NCI-H526 (cell line): ENCODE measurements at regions not wholly inside any gene's neighbourhood (a gene's known extent, or its start where the extent isn't known, plus 50 kb on each side); places are given as distances from the start of the nearest gene placed in this dataset.

ENCODE experiments used
- DNase-seq, 2 experiments: peaks; one replicate each; lab custom pipeline; 2025; lab: John Stamatoyannopoulos, UW

DNA sequence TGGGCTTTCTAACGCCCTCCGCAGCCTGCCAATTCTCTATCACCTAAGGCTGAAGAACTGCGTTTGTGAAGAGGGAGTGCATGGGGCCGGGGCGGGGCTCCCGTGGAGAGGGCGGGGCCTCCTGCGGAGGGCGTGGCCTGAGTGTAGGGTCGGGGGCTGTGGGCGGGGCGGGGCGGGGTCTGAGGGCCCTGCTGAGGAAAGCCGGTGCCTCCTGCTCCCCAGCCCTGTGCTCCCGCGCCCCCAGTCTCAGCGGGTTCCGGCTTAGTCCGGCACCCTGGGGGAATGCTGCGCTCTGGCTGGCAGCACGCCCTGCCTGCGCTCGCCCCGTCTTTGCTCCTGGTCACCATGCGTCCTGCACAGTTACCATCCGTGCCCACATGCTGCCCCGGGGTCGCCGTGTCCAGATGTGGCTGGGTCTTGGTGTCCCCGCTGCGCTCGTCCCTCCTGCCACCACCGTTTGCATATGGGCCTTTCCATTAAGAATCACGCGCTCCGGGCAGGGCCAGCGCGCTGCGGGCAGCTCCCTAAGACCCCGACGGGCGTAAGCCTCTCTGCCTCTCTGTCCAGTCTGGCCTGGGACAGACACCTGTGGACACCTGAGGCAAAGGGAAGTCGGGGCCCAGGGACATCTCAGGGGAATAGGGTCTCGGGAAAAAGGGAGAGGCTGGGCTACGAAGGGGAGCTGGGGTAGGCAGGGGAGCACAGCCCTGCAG, 144.0 kb upstream of the RET start:
- peak in 1 of 2 experiments; percentile 32 for DNase-seq

- DNase-seq, result no peak
These were observed 143.2 kb upstream of the RET start for GRCh38 chr10:42933448-42934340.

- DNase-seq, result no peak
These were observed 142.5 kb upstream of the RET start for GRCh38 chr10:42934351-42934811.

DNA sequence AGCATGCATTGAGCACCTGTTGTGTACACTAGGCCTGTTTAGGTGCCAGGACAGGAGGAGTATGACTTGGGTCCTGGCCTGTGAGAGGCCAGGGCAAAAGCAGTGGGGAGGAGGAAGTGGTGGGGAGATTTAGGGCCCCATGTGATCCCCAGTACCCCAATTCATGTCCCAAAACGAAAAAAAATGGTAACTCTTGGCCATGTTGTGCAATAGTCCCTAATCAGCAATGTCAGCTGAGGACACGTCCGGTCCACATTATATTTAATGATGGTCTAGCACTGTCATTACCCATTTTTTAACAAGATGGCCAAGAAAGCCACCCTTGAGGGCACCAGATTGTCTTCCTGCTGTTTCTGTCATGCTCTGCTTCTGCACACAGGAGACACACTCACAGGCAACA, 142.0 kb upstream of the RET start:
- no peak for DNase-seq

- DNase-seq, result no peak
These were observed 141.4 kb upstream of the RET start for GRCh38 chr10:42935466-42935865.

DNA sequence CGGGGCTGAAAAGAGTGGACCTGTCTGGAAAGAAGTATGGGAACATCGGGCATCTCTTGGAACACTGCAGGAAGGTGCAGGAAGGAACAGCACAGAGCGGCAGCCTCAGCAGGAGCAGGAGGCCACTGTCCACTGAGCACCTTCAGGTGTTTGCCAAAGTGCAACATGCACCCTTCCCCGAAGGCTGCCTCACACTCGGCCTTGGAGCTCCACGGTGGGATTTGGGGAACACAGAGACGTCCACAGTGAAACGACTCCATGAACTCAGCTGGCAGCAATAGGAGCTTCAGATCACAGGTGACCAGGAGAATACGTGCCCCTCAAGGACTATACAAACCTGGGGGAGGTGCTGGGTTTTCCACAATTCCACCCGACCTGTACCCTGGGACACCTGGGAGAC, 140.3 kb upstream of the RET start:
- DNase-seq, result no peak

GRCh38 chr10:42937048-42937447, 139.8 kb upstream of the RET start:
- DNase-seq, result no peak

DNA sequence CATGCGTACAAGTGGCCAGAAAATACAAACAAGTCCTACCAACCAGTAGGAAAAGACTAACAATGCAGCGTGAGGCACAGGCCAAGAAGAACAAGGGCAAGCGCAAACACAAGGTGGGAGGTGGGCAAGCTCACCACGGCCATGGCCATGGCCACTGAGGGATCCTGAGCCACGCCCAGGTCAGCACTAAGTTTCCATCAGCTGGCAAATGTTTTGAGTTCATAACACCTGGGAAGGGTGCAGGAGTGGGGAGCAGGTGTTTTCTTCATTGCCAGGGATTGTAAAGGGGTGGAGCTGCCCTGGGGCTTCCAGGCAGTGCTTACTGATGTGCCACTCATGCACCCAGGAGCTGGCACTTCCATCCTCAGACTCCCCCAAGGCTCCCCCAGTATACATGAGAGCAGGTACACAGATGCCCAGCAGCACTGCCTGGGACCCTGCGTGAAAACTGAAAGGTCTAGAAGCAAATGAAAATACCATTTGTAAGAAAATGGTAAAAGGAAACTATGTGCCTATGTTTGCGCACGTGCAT, 139.2 kb upstream of the RET start:
- no peak for DNase-seq

DNA sequence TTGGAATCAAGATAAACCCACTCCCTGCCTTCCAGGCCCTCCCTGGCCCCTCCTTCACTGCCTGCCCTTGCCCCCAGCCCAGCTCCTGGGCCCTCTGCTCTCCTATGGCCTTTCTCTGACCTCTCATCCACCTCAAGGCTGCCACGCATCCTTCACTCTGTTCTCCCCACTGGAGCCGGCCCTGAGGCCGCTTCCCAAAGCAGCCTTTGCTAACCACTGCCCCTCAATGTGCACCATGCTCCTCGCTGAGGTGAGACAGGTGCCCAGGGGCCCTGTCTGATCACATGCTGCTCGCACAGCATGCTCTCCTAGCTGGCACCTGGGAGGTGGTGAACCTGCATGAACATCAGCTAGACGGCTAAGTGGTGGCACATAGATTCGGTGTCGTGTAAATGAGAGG, 138.5 kb upstream of the RET start:
- no peak for DNase-seq

DNA sequence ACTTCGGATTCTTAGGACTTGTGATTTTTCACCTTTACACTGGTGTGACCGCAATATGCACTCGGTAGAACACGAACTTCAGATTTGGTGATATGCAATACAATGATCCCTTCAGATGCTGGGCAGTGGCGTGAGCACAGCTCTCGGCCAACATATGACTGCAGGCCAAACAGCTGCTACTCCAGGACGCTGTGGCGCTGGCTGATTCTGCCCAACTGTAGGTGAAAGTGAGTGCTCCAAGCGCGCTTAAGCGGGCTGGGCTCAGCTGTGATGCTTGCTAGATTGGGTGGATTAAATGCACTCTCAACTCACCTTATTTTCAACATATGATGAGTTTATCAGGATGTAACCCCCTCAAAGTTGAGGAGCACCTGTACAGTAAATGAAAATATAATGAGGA, 137.6 kb upstream of the RET start:
- no peak for DNase-seq

DNA sequence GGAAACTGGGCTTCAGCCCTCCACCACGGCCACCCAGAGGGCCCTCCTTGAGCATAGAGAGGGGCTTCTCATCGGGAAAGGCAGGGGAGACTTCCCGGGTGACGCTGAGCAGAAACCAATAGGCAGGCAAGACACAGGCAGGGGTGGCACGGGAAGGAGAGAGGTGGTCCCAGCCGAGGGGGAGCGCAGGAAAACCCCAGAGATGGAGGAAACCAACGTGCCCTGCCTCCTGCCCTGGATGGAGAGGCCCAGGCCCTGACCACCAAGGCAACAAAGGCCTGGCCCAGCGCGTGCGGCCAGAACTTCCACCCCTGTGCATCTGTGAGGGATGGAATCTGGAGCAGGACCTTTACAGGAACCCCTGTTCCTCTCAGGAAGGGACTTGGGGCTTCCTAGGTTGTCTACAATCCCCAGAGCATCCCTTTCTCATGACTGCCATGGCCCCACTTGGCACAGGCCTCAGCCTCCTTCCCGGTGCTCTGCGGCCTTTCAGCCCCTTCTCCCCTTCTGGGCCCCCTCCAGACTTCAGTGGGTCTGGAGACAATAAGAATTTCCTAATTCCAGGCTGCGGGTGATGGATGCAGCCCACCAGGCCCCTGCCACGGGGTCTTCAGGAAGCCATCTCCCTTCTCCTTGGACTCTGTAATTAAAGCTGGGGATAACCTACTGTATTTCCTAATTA, 137.0 kb upstream of the RET start:
- DNase-seq, result no peak

DNA sequence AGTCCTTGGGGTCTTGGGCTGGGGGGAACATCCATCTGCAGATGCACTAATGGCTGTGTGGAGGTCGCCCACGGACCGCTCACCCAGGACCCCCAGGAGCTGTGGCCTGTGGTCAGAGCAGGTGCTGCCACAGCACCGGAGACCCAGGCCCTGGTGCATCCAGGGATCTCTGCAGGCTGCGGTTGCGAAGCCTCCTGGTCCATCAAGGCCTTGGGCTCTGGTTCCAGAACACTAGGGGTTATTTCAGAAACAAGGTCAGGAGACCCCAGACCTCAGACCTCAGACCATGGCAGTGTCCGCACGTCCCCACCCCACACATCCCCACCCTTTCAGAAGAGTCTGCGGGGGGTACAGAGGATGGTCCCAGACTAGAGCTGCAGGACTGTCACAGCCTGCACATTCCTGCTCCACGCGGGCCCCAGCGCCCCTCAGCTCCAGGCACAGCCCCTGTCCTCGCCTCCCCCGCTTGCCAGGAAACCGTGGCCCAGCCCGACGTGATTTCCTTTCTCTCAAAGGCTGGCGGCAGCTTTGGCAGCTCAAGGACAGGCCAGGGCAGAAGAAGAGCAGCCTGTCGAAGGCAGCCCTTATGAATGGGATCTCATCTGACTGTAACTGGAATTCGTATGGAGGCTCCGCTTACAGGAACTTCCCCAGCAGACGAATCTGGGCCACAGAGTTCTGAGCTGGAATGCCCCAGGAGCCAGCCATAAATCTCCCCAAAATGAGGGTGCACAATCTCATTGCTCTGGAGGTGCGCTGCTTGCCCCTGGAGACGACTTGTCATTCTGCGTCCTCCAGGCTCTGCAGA, 136.2 kb upstream of the RET start:
- no peak for DNase-seq

DNA sequence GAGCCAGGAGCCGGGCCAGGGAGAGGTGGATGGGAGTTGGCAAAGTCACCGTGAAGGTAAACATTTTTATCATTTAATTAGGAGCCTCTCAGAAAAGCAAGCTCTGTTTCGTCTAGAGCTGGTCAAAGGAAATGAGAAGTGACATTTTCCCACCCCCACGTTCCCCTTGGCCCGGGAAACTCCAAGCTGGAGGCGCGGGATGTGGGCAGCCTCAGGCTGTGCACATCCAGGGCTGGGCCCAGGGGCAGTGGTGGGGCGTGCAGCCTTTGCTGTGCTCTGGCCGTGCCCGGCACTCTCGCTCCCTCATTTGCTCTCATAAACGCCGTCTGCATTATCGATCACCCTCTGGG, 135.6 kb upstream of the RET start:
- DNase-seq, result no peak

DNA sequence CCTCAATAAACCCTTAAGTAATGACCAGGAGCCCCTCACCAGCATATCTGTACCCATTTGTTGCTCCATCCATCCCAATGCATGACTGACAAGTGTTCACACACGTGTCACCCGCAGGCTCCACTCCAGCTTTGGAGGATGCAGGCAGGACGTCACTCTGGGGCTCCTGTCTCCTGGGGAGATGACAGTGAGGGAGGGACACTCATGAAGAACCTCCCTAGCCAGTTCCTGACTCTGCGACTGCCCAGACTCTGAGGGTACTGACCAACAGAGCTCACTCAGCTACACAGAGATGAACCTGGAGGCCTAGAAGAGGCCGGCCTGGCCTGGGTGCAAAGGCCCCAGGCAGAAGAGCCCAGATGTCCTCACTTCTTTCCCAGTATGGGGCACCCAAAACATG, 135.1 kb upstream of the RET start:
- DNase-seq, result no peak

- no peak for DNase-seq
These were observed 134.5 kb upstream of the RET start for GRCh38 chr10:42942279-42942950.

GRCh38 chr10:42943025-42943818, 133.6 kb upstream of the RET start:
- DNase-seq, result no peak

DNA sequence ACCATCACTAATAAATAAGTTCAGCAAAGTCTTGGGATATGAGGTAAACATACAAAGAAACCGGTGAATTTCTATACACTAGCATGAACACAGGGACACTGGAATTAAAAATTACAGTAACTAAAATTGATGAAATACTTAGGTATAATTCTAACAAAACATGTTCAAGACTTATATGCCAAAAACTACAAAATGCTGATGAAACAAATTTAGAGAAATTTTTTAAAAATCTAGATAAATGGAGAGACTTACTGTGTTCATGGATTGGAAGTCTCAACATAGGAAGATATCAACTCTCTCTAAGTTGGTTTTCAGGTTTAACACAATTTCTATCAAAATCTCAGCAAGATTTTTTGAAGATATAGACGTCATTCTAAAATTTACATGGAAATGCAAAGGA, 128.8 kb upstream of the RET start:
- DNase-seq, result no peak

DNA sequence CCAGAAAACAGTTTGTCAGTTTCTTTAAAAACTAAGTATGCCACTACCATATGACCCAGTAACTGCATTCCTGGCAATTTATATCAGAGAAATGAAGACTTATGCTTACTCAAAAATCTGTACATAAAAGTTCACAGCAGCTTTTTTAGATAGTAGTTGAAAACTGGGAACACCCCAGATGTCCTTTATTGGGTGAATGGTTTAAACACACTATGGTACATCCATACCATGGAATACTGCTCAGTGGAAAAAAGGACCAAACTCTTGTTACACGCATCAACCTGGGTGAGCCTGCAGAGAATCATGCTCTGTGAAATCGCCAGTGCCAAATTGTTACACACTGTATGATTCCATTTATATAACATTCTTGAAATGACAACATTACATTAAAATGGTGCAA, 127.6 kb upstream of the RET start:
- no peak for DNase-seq

- no peak for DNase-seq
These were observed 126.0 kb upstream of the RET start for GRCh38 chr10:42950606-42951485.
